Fibroblast of villous mesenchyme (primary cell): ENCODE measurements at regions not wholly inside any gene's neighbourhood (a gene's known extent, or its start where the extent isn't known, plus 50 kb on each side); places are given as distances from the start of the nearest gene placed in this dataset.

Experiments used
- DNase-seq: peaks from one replicate; pipeline ENCODE4 v3.0.0-alpha.2; 2010; ENCODE audit warnings: low read depth
- H3K4me3 ChIP-seq: 2 replicates; pipeline ENCODE4 v1.5.1; 2011; ENCODE audit warnings: low read depth, mild to moderate bottlenecking, low read length
- CTCF ChIP-seq: IDR thresholded peaks from 2 replicates; pipeline ENCODE4 v1.5.1; 2012; ENCODE audit warnings: low read depth, mild to moderate bottlenecking, low read length; ENCODE audit not compliant: insufficient read depth

GRCh38 chrX:6770936-6771335 is 236.0 kb upstream of the VCX3A start:
- no peak for DNase-seq
- H3K4me3 ChIP-seq, result no peak overlapping the region
- TF ChIP-seq CTCF, result no peak

DNA sequence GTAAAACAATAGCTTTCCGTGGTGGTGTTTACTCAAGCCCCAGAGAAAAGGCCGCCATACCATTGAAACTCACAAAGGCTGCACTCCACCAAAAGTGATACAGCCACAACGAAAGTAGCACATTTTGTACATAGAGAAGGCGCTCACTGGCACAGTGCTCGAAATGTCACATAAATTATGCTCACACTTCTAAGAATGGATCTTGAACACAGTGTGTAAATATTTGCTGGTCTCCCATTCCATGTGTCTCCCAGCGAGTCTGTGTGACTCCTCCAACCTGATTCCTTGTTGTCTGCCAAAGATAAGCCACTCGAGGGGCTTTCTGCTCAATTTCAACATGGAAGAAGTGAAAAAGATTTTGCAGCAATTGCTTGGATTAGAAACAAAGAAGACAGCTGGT is 234.0 kb upstream of the VCX3A start:
- H3K4me3 ChIP-seq, result no peak overlapping the region
- no peak for TF ChIP-seq CTCF
- DNase-seq, result no peak

DNA sequence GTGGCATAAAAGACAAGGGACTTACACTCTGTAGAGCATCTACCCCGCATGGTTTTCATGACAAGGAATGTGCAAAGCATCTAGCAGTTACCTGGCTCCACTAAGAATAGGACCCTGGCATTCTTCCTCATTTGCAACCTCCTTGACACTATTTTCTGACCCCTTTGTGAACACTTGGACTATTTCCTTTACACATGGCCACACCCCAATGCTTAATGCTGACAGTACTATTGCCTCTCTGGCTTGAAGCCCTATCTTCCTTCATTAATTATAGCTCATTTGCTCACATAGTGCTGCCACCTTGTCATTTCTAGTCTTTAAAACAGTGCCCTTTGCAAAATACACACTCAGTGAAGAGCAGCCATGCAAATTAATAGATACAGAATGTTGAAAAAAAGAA is 226.3 kb upstream of the VCX3A start:
- H3K4me3 ChIP-seq, result no peak overlapping the region
- no peak for DNase-seq
- TF ChIP-seq CTCF, result no peak

GRCh38 chrX:6759655-6760375 is 224.9 kb upstream of the VCX3A start:
- TF ChIP-seq CTCF, result no peak
- no peak overlapping the region for H3K4me3 ChIP-seq
- DNase-seq, result no peak

DNA sequence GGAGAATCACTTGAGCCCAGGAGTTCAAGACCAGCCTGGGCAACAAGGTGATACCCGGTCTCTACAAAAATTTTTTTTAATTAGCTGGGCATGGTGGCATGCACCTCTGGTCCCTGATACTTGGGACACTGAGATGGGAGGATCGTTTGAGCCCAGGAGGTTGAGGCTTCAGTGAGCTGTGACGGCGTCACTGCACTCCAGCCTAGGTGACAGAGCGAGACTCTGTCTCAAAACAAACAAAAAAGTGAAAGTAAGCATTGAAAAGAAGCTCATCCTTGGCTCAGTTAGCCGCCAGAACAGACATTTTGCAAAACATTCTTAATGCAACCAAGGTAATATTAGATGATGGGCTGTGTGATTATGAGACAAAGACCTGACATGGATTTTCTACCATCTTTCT is 223.3 kb upstream of the VCX3A start:
- H3K4me3 ChIP-seq, result no peak overlapping the region
- DNase-seq, result no peak

GRCh38 chrX:6757631-6758030 is 222.7 kb upstream of the VCX3A start:
- TF ChIP-seq CTCF, result no peak
- DNase-seq, result no peak
- no peak overlapping the region for H3K4me3 ChIP-seq

More for the DNA sequence above, 223.3 kb upstream of the VCX3A start:
- TF ChIP-seq CTCF, result no peak

DNA sequence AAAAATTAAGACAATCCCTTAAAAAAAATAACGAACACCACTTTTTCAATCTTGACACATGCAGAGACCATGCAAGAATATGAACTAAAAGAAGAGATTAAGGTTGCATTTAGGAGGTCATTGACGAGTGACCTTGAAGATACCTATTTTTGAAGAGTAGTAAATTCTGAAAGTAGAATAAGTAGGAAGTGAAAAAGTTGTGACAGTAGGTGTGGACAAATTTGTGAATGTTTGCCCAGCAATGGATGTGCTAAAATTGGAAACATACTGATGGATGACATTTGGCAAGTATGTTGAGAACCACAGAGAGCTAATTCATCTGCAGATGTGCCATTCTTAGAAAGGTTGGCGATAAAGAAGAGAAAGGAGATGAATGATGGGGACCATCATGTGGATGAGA is 213.7 kb upstream of the VCX3A start:
- H3K4me3 ChIP-seq, result no peak overlapping the region
- TF ChIP-seq CTCF, result no peak
- DNase-seq, result no peak
